Erythroblast (primary cell): ENCODE measurements at regions not wholly inside any gene's neighbourhood (a gene's known extent, or its start where the extent isn't known, plus 50 kb on each side); places are given as distances from the start of the nearest gene placed in this dataset.

Experiments used
- DNase-seq, 2 experiments: peaks; one replicate each; lab custom pipeline; 2025; lab: John Stamatoyannopoulos, UW
- GATA1 ChIP-seq: IDR thresholded peaks from 2 replicates; pipeline ENCODE4 v1.6.1; 2011; ENCODE audit warnings: low read depth, mild to moderate bottlenecking, control low read depth, low read length, moderate library complexity
- POLR2A ChIP-seq: IDR thresholded peaks from 2 replicates; pipeline ENCODE4 v1.6.1; 2011; ENCODE audit warnings: mild to moderate bottlenecking, low read length

- no peak for DNase-seq
- TF ChIP-seq POLR2A (no peak), GATA1 (no peak)
Observed at GRCh38 chr7:98040626-98041360, 50.8 kb upstream of the OCM2 start.

- no peak for DNase-seq
- TF ChIP-seq POLR2A (no peak), GATA1 (no peak)
Observed at GRCh38 chr7:98046816-98047215, 56.8 kb upstream of the OCM2 start.

GRCh38 chr7:98049034-98049433 lies 57.6 kb upstream of the LMTK2 start:
- no peak for DNase-seq
- no peak for TF ChIP-seq POLR2A
- no peak for TF ChIP-seq GATA1

- TF ChIP-seq GATA1 (no peak), POLR2A (no peak)
- DNase-seq: peak in 1 of 2 experiments; percentile 7
Observed at GRCh38 chr7:98051118-98051744, 55.4 kb upstream of the LMTK2 start.

GRCh38 chr7:98054585-98054984 lies 52.1 kb upstream of the LMTK2 start:
- TF ChIP-seq POLR2A (no peak), GATA1 (no peak)
- no peak for DNase-seq

GRCh38 chr7:98056580-98056979 lies 50.1 kb upstream of the LMTK2 start:
- TF ChIP-seq GATA1 (no peak), POLR2A (no peak)
- DNase-seq: no peak
